Peyer's patch (tissue), 4 donors: ENCODE measurements at regions not wholly inside any gene's neighbourhood (a gene's known extent, or its start where the extent isn't known, plus 50 kb on each side); places are given as distances from the start of the nearest gene placed in this dataset.

ENCODE experiments used
- POLR2A ChIP-seq, 2 donors: fragments of 450-650 bp; IDR thresholded peaks; one replicate each; pipeline ENCODE4 v1.5.1; 2017; ENCODE audit warnings: antibody characterized with exemption in 2 of 2, mild to moderate bottlenecking in 2 of 2, moderate library complexity in 2 of 2
- TF ChIP-seq, protein P1 (sequence below), 6 experiments: fragments of 450-650 bp in 4 of 6; fragments of 200-600 bp in 2 of 6; sonication (generic) in 1 of 6; IDR thresholded peaks; one replicate each; pipeline ENCODE4 v1.5.1; 2017 to 2019; ENCODE audit warnings: antibody characterized with exemption in 6 of 6, mild to moderate bottlenecking in 3 of 6, moderate library complexity in 1 of 6

DNA sequence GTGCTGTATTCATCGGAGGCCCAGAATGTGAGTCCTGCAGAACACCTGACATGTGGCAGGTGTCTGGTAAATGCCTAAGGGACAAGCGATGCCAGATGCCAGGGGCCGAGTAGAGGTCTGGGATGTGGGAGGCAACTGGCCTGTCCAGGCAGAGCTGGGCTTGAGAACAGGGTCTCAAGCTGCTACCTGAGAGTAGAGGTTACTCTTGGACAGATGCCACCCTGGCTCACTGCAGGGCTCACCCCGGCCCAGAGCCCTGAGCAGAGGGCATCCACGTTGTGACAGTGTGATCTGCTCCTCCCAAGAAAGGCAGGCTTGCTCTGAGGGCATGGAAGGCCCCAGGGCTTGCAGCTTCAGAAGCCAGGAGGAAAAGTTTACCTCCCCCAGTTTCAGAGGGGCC, 692.0 kb upstream of the ID2 start:
- no peak for TF ChIP-seq POLR2A (IDR thresholded peaks at IDR 0.05)
- TF ChIP-seq, protein P1, sequence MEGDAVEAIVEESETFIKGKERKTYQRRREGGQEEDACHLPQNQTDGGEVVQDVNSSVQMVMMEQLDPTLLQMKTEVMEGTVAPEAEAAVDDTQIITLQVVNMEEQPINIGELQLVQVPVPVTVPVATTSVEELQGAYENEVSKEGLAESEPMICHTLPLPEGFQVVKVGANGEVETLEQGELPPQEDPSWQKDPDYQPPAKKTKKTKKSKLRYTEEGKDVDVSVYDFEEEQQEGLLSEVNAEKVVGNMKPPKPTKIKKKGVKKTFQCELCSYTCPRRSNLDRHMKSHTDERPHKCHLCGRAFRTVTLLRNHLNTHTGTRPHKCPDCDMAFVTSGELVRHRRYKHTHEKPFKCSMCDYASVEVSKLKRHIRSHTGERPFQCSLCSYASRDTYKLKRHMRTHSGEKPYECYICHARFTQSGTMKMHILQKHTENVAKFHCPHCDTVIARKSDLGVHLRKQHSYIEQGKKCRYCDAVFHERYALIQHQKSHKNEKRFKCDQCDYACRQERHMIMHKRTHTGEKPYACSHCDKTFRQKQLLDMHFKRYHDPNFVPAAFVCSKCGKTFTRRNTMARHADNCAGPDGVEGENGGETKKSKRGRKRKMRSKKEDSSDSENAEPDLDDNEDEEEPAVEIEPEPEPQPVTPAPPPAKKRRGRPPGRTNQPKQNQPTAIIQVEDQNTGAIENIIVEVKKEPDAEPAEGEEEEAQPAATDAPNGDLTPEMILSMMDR (IDR thresholded peaks at IDR 0.05), result no peak
